ENCODE measurements at regions not wholly inside any gene's neighbourhood (a gene's known extent, or its start where the extent isn't known, plus 50 kb on each side); places are given as distances from the start of the nearest gene placed in this dataset.

- Histone ChIP-seq H3K4me1 (ENCODE audit: insufficient read depth) (peaks cover 15% of the 10 kb centered on the region), H3K4me3 (no peak overlapping the region), H3K27me3 (ENCODE audit: insufficient read depth) (no peaks in the 10 kb centered on the region), H3K36me3 (ENCODE audit: insufficient read depth) (no peaks in the 10 kb centered on the region), H2AFZ (no peak overlapping the region), H3K9me2 (ENCODE audit: insufficient read depth) (peaks cover 4% of the 10 kb centered on the region; the same call in 1 of the 2 replicates), H4K20me1 (replicated peaks; ENCODE audit: insufficient read depth) (no peaks in the 10 kb centered on the region), H3K79me2 (replicated peaks; ENCODE audit: insufficient read depth) (no peaks in the 10 kb centered on the region), H3K27ac (ENCODE audit: low read depth) (no peak overlapping the region), H3K4me2 (no peak overlapping the region), H3F3A (replicated peaks; ENCODE audit: low read depth) (no peaks in the 10 kb centered on the region)
- Mint-ChIP-seq H3K9me3 (no peaks in the 10 kb centered on the region), H3K27me3 (ENCODE audit: insufficient read depth, low read depth, poor library complexity) (peaks cover 15% of the 10 kb centered on the region), H3K36me3 (ENCODE audit: low read depth) (no peaks in the 10 kb centered on the region), H3K4me3 (no peak overlapping the region), H3K4me1 (peaks cover 21% of the 10 kb centered on the region), H3K27ac (no peak overlapping the region)
- TF ChIP-seq, protein P1, sequence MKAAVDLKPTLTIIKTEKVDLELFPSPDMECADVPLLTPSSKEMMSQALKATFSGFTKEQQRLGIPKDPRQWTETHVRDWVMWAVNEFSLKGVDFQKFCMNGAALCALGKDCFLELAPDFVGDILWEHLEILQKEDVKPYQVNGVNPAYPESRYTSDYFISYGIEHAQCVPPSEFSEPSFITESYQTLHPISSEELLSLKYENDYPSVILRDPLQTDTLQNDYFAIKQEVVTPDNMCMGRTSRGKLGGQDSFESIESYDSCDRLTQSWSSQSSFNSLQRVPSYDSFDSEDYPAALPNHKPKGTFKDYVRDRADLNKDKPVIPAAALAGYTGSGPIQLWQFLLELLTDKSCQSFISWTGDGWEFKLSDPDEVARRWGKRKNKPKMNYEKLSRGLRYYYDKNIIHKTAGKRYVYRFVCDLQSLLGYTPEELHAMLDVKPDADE (IDR thresholded peaks at IDR 0.05) = no peak
- TF ChIP-seq CTCF (conservative IDR thresholded peaks at IDR 0.05; ENCODE audit: low read depth in 2 of 2) (no peak), EZH2 (IDR thresholded peaks at IDR 0.05; ENCODE audit: low read depth, unreplicated experiment) (no peak), ZNF331 (CRISPR knock-in tag; IDR thresholded peaks at IDR 0.05; ENCODE audit: low read depth) (no peak), EZH2phosphoT487 (IDR thresholded peaks at IDR 0.05; ENCODE audit: unreplicated experiment) (no peak), JUNB (IDR thresholded peaks at IDR 0.05; ENCODE audit: unreplicated experiment) (no peak), POLR2AphosphoS5 (IDR thresholded peaks at IDR 0.05; ENCODE audit: low read depth) (no peak), ZNF114 (CRISPR knock-in tag; IDR thresholded peaks at IDR 0.05) (no peak), CREB1 (CRISPR knock-in tag; IDR thresholded peaks at IDR 0.05; ENCODE audit: low read depth) (no peak), STAT1 (IDR thresholded peaks at IDR 0.05; ENCODE audit: unreplicated experiment) (no peak), NANOG (IDR thresholded peaks at IDR 0.05; ENCODE audit: borderline replicate concordance) (no peak)
- TF ChIP-seq, protein P2, sequence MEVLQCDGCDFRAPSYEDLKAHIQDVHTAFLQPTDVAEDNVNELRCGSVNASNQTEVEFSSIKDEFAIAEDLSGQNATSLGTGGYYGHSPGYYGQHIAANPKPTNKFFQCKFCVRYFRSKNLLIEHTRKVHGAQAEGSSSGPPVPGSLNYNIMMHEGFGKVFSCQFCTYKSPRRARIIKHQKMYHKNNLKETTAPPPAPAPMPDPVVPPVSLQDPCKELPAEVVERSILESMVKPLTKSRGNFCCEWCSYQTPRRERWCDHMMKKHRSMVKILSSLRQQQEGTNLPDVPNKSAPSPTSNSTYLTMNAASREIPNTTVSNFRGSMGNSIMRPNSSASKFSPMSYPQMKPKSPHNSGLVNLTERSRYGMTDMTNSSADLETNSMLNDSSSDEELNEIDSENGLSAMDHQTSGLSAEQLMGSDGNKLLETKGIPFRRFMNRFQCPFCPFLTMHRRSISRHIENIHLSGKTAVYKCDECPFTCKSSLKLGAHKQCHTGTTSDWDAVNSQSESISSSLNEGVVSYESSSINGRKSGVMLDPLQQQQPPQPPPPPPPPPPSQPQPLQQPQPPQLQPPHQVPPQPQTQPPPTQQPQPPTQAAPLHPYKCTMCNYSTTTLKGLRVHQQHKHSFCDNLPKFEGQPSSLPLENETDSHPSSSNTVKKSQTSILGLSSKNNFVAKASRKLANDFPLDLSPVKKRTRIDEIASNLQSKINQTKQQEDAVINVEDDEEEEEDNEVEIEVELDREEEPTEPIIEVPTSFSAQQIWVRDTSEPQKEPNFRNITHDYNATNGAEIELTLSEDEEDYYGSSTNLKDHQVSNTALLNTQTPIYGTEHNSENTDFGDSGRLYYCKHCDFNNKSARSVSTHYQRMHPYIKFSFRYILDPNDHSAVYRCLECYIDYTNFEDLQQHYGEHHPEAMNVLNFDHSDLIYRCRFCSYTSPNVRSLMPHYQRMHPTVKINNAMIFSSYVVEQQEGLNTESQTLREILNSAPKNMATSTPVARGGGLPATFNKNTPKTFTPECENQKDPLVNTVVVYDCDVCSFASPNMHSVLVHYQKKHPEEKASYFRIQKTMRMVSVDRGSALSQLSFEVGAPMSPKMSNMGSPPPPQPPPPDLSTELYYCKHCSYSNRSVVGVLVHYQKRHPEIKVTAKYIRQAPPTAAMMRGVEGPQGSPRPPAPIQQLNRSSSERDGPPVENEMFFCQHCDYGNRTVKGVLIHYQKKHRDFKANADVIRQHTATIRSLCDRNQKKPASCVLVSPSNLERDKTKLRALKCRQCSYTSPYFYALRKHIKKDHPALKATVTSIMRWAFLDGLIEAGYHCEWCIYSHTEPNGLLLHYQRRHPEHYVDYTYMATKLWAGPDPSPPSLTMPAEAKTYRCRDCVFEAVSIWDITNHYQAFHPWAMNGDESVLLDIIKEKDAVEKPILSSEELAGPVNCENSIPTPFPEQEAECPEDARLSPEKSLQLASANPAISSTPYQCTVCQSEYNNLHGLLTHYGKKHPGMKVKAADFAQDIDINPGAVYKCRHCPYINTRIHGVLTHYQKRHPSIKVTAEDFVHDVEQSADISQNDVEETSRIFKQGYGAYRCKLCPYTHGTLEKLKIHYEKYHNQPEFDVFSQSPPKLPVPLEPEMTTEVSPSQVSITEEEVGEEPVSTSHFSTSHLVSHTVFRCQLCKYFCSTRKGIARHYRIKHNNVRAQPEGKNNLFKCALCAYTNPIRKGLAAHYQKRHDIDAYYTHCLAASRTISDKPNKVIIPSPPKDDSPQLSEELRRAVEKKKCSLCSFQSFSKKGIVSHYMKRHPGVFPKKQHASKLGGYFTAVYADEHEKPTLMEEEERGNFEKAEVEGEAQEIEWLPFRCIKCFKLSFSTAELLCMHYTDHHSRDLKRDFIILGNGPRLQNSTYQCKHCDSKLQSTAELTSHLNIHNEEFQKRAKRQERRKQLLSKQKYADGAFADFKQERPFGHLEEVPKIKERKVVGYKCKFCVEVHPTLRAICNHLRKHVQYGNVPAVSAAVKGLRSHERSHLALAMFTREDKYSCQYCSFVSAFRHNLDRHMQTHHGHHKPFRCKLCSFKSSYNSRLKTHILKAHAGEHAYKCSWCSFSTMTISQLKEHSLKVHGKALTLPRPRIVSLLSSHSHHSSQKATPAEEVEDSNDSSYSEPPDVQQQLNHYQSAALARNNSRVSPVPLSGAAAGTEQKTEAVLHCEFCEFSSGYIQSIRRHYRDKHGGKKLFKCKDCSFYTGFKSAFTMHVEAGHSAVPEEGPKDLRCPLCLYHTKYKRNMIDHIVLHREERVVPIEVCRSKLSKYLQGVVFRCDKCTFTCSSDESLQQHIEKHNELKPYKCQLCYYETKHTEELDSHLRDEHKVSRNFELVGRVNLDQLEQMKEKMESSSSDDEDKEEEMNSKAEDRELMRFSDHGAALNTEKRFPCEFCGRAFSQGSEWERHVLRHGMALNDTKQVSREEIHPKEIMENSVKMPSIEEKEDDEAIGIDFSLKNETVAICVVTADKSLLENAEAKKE (CRISPR knock-in tag; IDR thresholded peaks at IDR 0.05) = no peak
- TF ChIP-seq, protein P3, sequence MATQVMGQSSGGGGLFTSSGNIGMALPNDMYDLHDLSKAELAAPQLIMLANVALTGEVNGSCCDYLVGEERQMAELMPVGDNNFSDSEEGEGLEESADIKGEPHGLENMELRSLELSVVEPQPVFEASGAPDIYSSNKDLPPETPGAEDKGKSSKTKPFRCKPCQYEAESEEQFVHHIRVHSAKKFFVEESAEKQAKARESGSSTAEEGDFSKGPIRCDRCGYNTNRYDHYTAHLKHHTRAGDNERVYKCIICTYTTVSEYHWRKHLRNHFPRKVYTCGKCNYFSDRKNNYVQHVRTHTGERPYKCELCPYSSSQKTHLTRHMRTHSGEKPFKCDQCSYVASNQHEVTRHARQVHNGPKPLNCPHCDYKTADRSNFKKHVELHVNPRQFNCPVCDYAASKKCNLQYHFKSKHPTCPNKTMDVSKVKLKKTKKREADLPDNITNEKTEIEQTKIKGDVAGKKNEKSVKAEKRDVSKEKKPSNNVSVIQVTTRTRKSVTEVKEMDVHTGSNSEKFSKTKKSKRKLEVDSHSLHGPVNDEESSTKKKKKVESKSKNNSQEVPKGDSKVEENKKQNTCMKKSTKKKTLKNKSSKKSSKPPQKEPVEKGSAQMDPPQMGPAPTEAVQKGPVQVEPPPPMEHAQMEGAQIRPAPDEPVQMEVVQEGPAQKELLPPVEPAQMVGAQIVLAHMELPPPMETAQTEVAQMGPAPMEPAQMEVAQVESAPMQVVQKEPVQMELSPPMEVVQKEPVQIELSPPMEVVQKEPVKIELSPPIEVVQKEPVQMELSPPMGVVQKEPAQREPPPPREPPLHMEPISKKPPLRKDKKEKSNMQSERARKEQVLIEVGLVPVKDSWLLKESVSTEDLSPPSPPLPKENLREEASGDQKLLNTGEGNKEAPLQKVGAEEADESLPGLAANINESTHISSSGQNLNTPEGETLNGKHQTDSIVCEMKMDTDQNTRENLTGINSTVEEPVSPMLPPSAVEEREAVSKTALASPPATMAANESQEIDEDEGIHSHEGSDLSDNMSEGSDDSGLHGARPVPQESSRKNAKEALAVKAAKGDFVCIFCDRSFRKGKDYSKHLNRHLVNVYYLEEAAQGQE (IDR thresholded peaks at IDR 0.05; ENCODE audit: unreplicated experiment) = no peak
- no peak for ATAC-seq
- no peak for DNase-seq (ENCODE audit: low spot score)
Observed at GRCh38 chr13:111629016-111629415, 308.6 kb downstream of the TEX29 start.

All from GM23338 (cell line).